Tibial artery (tissue), 4 donors: ENCODE measurements at regions not wholly inside any gene's neighbourhood (a gene's known extent, or its start where the extent isn't known, plus 50 kb on each side); places are given as distances from the start of the nearest gene placed in this dataset.

Experiments used
- DNase-seq, 2 donors: peaks; one replicate each; pipeline ENCODE4 v3.0.0-alpha.2; 2019
- H3K27ac ChIP-seq, 2 donors: fragments of 200-600 bp; sonication (generic) in 1 of 2; 1 replicate in 1 of 2; 2 replicates in 1 of 2; pipeline ENCODE4 v1.5.1; 2018 to 2019; ENCODE audit warnings: mild to moderate bottlenecking in 1 of 2
- H3K27me3 ChIP-seq, 2 donors: fragments of 200-600 bp; sonication (generic) in 1 of 2; one replicate each; pipeline versions ENCODE4 v1.5.1 to v1.6.0; 2016 to 2019
- H3K36me3 ChIP-seq, 3 donors: fragments of 200-600 bp; sonication (generic) in 2 of 3; one replicate each; pipeline ENCODE4 v1.5.1; 2016 to 2019; ENCODE audit warnings: mild to moderate bottlenecking in 2 of 3
- H3K4me1 ChIP-seq, 4 donors: fragments of 200-600 bp; sonication (generic) in 2 of 4; 1 replicate in 3 of 4; 2 replicates in 1 of 4; pipeline ENCODE4 v1.5.1; 2016 to 2019
- H3K4me3 ChIP-seq, 2 donors: fragments of 200-600 bp; sonication (generic) in 1 of 2; 1 replicate in 1 of 2; 2 replicates in 1 of 2; pipeline ENCODE4 v1.5.1; 2018 to 2019; ENCODE audit warnings: mild to moderate bottlenecking in 2 of 2
- H3K9me3 ChIP-seq, 3 donors: fragments of 200-600 bp; sonication (generic) in 1 of 3; one replicate each; pipeline ENCODE4 v1.5.1; 2016 to 2019
- CTCF ChIP-seq, 2 experiments: fragments of 200-600 bp in 1 of 2; fragments of 450-650 bp in 1 of 2; IDR thresholded peaks; one replicate each; pipeline ENCODE4 v1.5.1; 2017 to 2019; ENCODE audit warnings: antibody characterized with exemption in 2 of 2, mild to moderate bottlenecking in 1 of 2, moderate library complexity in 1 of 2
- intact Hi-C: fragments of 100-400 bp; cut with DNase I; formaldehyde crosslinking; loops from one replicate; pipeline ENCODE4 v1.15.0; 2023; ENCODE audit warnings: low total_unique reads

- DNase-seq: no peak
These were observed 1477.0 kb upstream of the TMEM132C start for GRCh38 chr12:126789963-126790362.

GRCh38 chr12:126791122-126791521 lies 1475.8 kb upstream of the TMEM132C start:
- Histone ChIP-seq H3K4me3 (no peak overlapping the region), H3K27me3 (no peaks in the 10 kb centered on the region), H3K9me3 (no peaks in the 10 kb centered on the region), H3K4me1 (no peaks in the 10 kb centered on the region), H3K27ac (no peak overlapping the region), H3K36me3 (no peaks in the 10 kb centered on the region)
- TF ChIP-seq CTCF (IDR thresholded peaks at IDR 0.05): no peak
- intact Hi-C loops: no loop called here
- no peak for DNase-seq

More at GRCh38 chr12:126789963-126790362, 1477.0 kb upstream of the TMEM132C start:
- intact Hi-C loops: no loop called here
- Histone ChIP-seq H3K27ac (no peak overlapping the region), H3K4me3 (no peak overlapping the region), H3K9me3 (no peaks in the 10 kb centered on the region), H3K4me1 (no peaks in the 10 kb centered on the region), H3K27me3 (no peaks in the 10 kb centered on the region), H3K36me3 (no peaks in the 10 kb centered on the region)
- TF ChIP-seq CTCF (IDR thresholded peaks at IDR 0.05): no peak

GRCh38 chr12:126792411-126792810 lies 1474.6 kb upstream of the TMEM132C start:
- no peaks in the 10 kb centered on the region for H3K27me3 ChIP-seq
- H3K4me3 ChIP-seq: no peak overlapping the region
- H3K27ac ChIP-seq: no peak overlapping the region
- TF ChIP-seq CTCF (IDR thresholded peaks at IDR 0.05): no peak
- no peak for DNase-seq
- no peaks in the 10 kb centered on the region for H3K4me1 ChIP-seq
- no peaks in the 10 kb centered on the region for H3K9me3 ChIP-seq
- intact Hi-C loops: no loop called here
- H3K36me3 ChIP-seq: no peaks in the 10 kb centered on the region

GRCh38 chr12:126797525-126797924 lies 1469.4 kb upstream of the TMEM132C start:
- Histone ChIP-seq H3K27ac (no peak overlapping the region), H3K4me1 (no peaks in the 10 kb centered on the region), H3K4me3 (no peak overlapping the region), H3K27me3 (no peaks in the 10 kb centered on the region), H3K36me3 (no peaks in the 10 kb centered on the region), H3K9me3 (no peaks in the 10 kb centered on the region)
- TF ChIP-seq CTCF (IDR thresholded peaks at IDR 0.05): no peak
- no peak for DNase-seq
- intact Hi-C loops: no loop called here

- intact Hi-C loops: no loop called here
- TF ChIP-seq CTCF (IDR thresholded peaks at IDR 0.05): no peak
- H3K27ac ChIP-seq: no peak overlapping the region
- no peaks in the 10 kb centered on the region for H3K9me3 ChIP-seq
- no peaks in the 10 kb centered on the region for H3K4me1 ChIP-seq
- no peak overlapping the region for H3K4me3 ChIP-seq
- DNase-seq: no peak
- no peaks in the 10 kb centered on the region for H3K27me3 ChIP-seq
- no peaks in the 10 kb centered on the region for H3K36me3 ChIP-seq
These were observed 1468.5 kb upstream of the TMEM132C start for GRCh38 chr12:126798449-126798848.

- no peaks in the 10 kb centered on the region for H3K9me3 ChIP-seq
- no peak overlapping the region for H3K27ac ChIP-seq
- DNase-seq: no peak
- no peaks in the 10 kb centered on the region for H3K4me1 ChIP-seq
- intact Hi-C loops: no loop called here
- H3K36me3 ChIP-seq: no peaks in the 10 kb centered on the region
- no peaks in the 10 kb centered on the region for H3K27me3 ChIP-seq
- no peak for TF ChIP-seq CTCF (IDR thresholded peaks at IDR 0.05)
- H3K4me3 ChIP-seq: no peak overlapping the region
These were observed 1459.6 kb upstream of the TMEM132C start for GRCh38 chr12:126807312-126807865.
